Endothelial cell (in vitro differentiated cells): ENCODE measurements at regions not wholly inside any gene's neighbourhood (a gene's known extent, or its start where the extent isn't known, plus 50 kb on each side); places are given as distances from the start of the nearest gene placed in this dataset.

Experiments used
- DNase-seq: peaks from one replicate; pipeline ENCODE4 v3.0.0; 2021; ENCODE audit warnings: low spot score
- H3K27ac Mint-ChIP-seq: one replicate; pipeline ENCODE4 v1.8.0; 2021; ENCODE audit warnings: mixed read lengths, inconsistent platforms; ENCODE audit not compliant: unreplicated experiment
- H3K27me3 Mint-ChIP-seq: one replicate; pipeline ENCODE4 v1.8.0; 2021; ENCODE audit warnings: mild to moderate bottlenecking, moderate library complexity, mixed read lengths, inconsistent platforms; ENCODE audit not compliant: unreplicated experiment
- H3K36me3 Mint-ChIP-seq: one replicate; pipeline ENCODE4 v1.8.0; 2021; ENCODE audit warnings: mild to moderate bottlenecking, low read depth, mixed read lengths, inconsistent platforms; ENCODE audit not compliant: unreplicated experiment
- H3K4me1 Mint-ChIP-seq: one replicate; pipeline ENCODE4 v1.8.0; 2021; ENCODE audit warnings: mild to moderate bottlenecking, mixed read lengths, inconsistent platforms; ENCODE audit not compliant: unreplicated experiment
- H3K4me3 Mint-ChIP-seq: one replicate; pipeline ENCODE4 v1.8.0; 2021; ENCODE audit warnings: mild to moderate bottlenecking, mixed read lengths, inconsistent platforms; ENCODE audit not compliant: unreplicated experiment
- H3K9me3 Mint-ChIP-seq: one replicate; pipeline ENCODE4 v1.8.0; 2021; ENCODE audit warnings: mixed read lengths, inconsistent platforms; ENCODE audit not compliant: unreplicated experiment
- TF ChIP-seq, protein P1 (sequence below): fragments of 200-600 bp; sonication (generic); IDR thresholded peaks from one replicate; pipeline ENCODE4 v1.5.0; 2021; ENCODE audit warnings: antibody characterized with exemption; ENCODE audit not compliant: unreplicated experiment

DNA sequence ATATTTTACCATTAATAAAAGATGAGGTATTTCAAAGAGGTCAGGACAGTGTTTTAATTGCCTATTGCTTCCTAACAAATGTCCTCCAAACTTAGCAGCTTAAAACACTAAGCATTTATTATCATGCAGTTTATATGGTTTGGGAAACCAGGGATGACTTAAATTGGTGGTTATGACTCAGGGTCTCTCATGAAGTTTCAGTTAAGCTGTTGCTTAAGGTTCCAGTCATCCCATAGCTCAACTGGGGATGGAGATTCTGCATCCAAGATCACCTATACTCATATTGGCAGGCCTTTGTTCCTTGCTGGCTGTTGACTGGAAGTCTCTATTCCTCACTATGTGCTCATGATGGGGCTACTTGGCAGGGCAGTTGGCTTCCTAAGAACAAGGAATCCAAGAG is 1329.9 kb upstream of the GOT2 start:
- TF ChIP-seq, protein P1, sequence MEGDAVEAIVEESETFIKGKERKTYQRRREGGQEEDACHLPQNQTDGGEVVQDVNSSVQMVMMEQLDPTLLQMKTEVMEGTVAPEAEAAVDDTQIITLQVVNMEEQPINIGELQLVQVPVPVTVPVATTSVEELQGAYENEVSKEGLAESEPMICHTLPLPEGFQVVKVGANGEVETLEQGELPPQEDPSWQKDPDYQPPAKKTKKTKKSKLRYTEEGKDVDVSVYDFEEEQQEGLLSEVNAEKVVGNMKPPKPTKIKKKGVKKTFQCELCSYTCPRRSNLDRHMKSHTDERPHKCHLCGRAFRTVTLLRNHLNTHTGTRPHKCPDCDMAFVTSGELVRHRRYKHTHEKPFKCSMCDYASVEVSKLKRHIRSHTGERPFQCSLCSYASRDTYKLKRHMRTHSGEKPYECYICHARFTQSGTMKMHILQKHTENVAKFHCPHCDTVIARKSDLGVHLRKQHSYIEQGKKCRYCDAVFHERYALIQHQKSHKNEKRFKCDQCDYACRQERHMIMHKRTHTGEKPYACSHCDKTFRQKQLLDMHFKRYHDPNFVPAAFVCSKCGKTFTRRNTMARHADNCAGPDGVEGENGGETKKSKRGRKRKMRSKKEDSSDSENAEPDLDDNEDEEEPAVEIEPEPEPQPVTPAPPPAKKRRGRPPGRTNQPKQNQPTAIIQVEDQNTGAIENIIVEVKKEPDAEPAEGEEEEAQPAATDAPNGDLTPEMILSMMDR = no peak
- Mint-ChIP-seq H3K36me3 (no peaks in the 10 kb centered on the region), H3K4me1 (no peaks in the 10 kb centered on the region), H3K9me3 (no peaks in the 10 kb centered on the region), H3K27me3 (no peaks in the 10 kb centered on the region), H3K27ac (no peak overlapping the region), H3K4me3 (no peak overlapping the region)
- no peak for DNase-seq

DNA sequence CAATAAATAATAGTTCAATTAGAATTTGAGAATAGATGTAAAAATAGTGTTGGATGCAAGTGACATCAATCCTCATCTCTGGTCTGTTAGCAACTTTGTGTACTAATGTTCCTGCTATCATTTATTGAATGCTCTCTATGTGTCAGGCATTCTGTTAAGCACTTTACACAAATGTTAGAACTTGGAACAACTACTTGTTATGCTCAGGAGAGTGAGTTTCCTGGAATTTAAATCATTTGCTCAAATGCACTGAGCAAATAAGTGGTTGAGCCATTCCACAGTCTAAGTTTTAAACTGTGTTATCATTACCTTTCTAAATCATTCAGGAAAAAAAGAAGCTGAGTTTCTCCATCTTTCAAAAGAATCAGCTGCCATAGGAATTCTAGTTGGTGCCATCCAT is 1327.3 kb upstream of the GOT2 start:
- H3K9me3 Mint-ChIP-seq = no peaks in the 10 kb centered on the region
- H3K27me3 Mint-ChIP-seq = no peaks in the 10 kb centered on the region
- no peaks in the 10 kb centered on the region for H3K36me3 Mint-ChIP-seq
- no peak for DNase-seq
- no peak overlapping the region for H3K4me3 Mint-ChIP-seq
- H3K4me1 Mint-ChIP-seq = no peaks in the 10 kb centered on the region
- no peak overlapping the region for H3K27ac Mint-ChIP-seq
- TF ChIP-seq, protein P1 = no peak

DNA sequence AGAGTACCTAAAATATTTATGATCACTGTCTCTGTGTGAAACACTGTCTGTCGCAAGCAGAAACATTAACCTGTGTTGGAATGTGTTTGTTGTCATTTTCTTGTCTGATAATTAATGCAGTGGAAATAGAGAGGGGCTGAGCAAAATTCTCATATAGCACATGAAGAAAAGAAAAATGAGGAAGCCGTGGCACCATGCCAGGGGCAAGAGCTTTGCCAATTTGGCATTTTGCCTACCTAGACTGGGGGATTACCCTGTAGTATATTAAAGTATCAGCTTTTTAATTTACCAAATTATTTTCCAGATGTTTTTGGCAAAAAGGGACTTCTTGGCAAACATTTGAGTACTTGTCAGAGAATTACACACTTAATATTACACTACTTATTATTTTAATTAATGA is 1326.6 kb upstream of the GOT2 start:
- no peaks in the 10 kb centered on the region for H3K4me1 Mint-ChIP-seq
- H3K4me3 Mint-ChIP-seq = no peak overlapping the region
- TF ChIP-seq, protein P1 = no peak
- H3K27me3 Mint-ChIP-seq = no peaks in the 10 kb centered on the region
- DNase-seq = no peak
- H3K9me3 Mint-ChIP-seq = no peaks in the 10 kb centered on the region
- no peak overlapping the region for H3K27ac Mint-ChIP-seq
- H3K36me3 Mint-ChIP-seq = no peaks in the 10 kb centered on the region

DNA sequence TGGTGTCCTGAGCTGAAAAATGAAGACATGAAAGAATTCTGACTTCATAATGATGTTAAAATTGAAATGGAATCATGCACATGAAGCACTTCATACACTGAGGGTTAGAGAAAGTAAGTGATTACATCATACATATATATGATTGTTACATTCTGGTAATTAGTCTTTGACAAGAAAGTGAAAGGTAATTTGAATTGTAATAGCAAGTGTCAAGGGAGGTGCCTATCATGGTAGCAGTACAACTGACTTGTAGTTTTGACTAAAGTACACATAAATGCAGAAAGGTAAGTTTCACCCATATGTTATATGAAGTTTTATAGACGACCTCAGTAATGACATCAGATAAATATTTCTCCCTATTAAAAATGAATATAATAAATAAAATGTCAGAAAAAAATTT is 1325.0 kb upstream of the GOT2 start:
- Mint-ChIP-seq H3K27me3 (no peaks in the 10 kb centered on the region), H3K27ac (no peak overlapping the region), H3K9me3 (no peaks in the 10 kb centered on the region), H3K36me3 (no peaks in the 10 kb centered on the region), H3K4me1 (no peaks in the 10 kb centered on the region), H3K4me3 (no peak overlapping the region)
- TF ChIP-seq, protein P1 = no peak
- no peak for DNase-seq

DNA sequence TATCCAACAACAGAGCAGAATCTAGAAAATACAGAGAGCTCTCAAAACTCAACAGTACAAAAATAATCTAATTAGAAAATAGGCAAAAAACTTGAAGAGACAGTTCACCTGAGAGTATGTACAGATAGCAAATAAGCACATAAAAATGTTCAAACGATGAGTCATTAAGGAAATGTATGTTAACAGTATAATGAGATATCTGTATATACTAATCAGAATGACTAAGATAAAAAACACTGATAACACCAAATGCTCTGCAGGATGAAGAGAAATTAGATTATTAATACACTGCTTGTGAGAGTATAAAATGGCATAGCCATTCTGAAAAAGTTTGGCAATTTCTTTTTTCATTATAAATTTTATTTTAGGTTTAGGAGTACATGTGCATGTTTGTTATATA is 1307.6 kb upstream of the GOT2 start:
- no peak overlapping the region for H3K27ac Mint-ChIP-seq
- H3K4me1 Mint-ChIP-seq = no peaks in the 10 kb centered on the region
- TF ChIP-seq, protein P1 = no peak
- H3K4me3 Mint-ChIP-seq = no peak overlapping the region
- no peaks in the 10 kb centered on the region for H3K36me3 Mint-ChIP-seq
- no peaks in the 10 kb centered on the region for H3K27me3 Mint-ChIP-seq
- DNase-seq = no peak
- H3K9me3 Mint-ChIP-seq = no peaks in the 10 kb centered on the region
